ENCODE measurements at regions not wholly inside any gene's neighbourhood (a gene's known extent, or its start where the extent isn't known, plus 50 kb on each side); places are given as distances from the start of the nearest gene placed in this dataset.
A peak's percentile ranks its signal among the peaks of the same experiment; 100 is the strongest.

GRCh38 chr6:145531032-145531431 lies 204.3 kb downstream of the EPM2A start:
- DNase-seq (ENCODE audit: low spot score) = peak; percentile 39
- peaks cover 36% of the 10 kb centered on the region for H3K4me1 ChIP-seq (ENCODE audit: insufficient read depth)

More at GRCh38 chr6:145531032-145531431, 204.3 kb downstream of the EPM2A start:
- Mint-ChIP-seq H3K9me3 (no peaks in the 10 kb centered on the region), H3K4me1 (peaks cover 15% of the 10 kb centered on the region; the same call in 2 of the 3 replicates), H3K27ac (no peak overlapping the region), H3K36me3 (ENCODE audit: low read depth) (no peaks in the 10 kb centered on the region), H3K27me3 (ENCODE audit: insufficient read depth, low read depth, poor library complexity) (peaks cover 52% of the 10 kb centered on the region), H3K4me3 (no peak overlapping the region)
- no peaks in the 10 kb centered on the region for H3K9me2 ChIP-seq (ENCODE audit: insufficient read depth)
- H3F3A ChIP-seq (replicated peaks; ENCODE audit: low read depth) = no peaks in the 10 kb centered on the region
- H3K27ac ChIP-seq (ENCODE audit: low read depth) = no peak overlapping the region
- H3K79me2 ChIP-seq (replicated peaks; ENCODE audit: insufficient read depth) = no peaks in the 10 kb centered on the region
- H3K36me3 ChIP-seq (ENCODE audit: insufficient read depth) = no peaks in the 10 kb centered on the region
- no peak overlapping the region for H2AFZ ChIP-seq
- no peak overlapping the region for H3K4me3 ChIP-seq
- peaks cover 100% of the 10 kb centered on the region for H3K27me3 ChIP-seq (ENCODE audit: insufficient read depth)
- peak overlapping the region; percentile 68; the same call in 1 of the 2 replicates for H3K4me2 ChIP-seq
- H4K20me1 ChIP-seq (replicated peaks; ENCODE audit: insufficient read depth) = peaks cover 13% of the 10 kb centered on the region
- TF ChIP-seq STAT1 (IDR thresholded peaks at IDR 0.05; ENCODE audit: unreplicated experiment) = no peak
- TF ChIP-seq, protein P1, sequence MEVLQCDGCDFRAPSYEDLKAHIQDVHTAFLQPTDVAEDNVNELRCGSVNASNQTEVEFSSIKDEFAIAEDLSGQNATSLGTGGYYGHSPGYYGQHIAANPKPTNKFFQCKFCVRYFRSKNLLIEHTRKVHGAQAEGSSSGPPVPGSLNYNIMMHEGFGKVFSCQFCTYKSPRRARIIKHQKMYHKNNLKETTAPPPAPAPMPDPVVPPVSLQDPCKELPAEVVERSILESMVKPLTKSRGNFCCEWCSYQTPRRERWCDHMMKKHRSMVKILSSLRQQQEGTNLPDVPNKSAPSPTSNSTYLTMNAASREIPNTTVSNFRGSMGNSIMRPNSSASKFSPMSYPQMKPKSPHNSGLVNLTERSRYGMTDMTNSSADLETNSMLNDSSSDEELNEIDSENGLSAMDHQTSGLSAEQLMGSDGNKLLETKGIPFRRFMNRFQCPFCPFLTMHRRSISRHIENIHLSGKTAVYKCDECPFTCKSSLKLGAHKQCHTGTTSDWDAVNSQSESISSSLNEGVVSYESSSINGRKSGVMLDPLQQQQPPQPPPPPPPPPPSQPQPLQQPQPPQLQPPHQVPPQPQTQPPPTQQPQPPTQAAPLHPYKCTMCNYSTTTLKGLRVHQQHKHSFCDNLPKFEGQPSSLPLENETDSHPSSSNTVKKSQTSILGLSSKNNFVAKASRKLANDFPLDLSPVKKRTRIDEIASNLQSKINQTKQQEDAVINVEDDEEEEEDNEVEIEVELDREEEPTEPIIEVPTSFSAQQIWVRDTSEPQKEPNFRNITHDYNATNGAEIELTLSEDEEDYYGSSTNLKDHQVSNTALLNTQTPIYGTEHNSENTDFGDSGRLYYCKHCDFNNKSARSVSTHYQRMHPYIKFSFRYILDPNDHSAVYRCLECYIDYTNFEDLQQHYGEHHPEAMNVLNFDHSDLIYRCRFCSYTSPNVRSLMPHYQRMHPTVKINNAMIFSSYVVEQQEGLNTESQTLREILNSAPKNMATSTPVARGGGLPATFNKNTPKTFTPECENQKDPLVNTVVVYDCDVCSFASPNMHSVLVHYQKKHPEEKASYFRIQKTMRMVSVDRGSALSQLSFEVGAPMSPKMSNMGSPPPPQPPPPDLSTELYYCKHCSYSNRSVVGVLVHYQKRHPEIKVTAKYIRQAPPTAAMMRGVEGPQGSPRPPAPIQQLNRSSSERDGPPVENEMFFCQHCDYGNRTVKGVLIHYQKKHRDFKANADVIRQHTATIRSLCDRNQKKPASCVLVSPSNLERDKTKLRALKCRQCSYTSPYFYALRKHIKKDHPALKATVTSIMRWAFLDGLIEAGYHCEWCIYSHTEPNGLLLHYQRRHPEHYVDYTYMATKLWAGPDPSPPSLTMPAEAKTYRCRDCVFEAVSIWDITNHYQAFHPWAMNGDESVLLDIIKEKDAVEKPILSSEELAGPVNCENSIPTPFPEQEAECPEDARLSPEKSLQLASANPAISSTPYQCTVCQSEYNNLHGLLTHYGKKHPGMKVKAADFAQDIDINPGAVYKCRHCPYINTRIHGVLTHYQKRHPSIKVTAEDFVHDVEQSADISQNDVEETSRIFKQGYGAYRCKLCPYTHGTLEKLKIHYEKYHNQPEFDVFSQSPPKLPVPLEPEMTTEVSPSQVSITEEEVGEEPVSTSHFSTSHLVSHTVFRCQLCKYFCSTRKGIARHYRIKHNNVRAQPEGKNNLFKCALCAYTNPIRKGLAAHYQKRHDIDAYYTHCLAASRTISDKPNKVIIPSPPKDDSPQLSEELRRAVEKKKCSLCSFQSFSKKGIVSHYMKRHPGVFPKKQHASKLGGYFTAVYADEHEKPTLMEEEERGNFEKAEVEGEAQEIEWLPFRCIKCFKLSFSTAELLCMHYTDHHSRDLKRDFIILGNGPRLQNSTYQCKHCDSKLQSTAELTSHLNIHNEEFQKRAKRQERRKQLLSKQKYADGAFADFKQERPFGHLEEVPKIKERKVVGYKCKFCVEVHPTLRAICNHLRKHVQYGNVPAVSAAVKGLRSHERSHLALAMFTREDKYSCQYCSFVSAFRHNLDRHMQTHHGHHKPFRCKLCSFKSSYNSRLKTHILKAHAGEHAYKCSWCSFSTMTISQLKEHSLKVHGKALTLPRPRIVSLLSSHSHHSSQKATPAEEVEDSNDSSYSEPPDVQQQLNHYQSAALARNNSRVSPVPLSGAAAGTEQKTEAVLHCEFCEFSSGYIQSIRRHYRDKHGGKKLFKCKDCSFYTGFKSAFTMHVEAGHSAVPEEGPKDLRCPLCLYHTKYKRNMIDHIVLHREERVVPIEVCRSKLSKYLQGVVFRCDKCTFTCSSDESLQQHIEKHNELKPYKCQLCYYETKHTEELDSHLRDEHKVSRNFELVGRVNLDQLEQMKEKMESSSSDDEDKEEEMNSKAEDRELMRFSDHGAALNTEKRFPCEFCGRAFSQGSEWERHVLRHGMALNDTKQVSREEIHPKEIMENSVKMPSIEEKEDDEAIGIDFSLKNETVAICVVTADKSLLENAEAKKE (CRISPR knock-in tag; IDR thresholded peaks at IDR 0.05) = no peak
- TF ChIP-seq NANOG (IDR thresholded peaks at IDR 0.05; ENCODE audit: borderline replicate concordance) = peak; percentile 97
- no peak for TF ChIP-seq EZH2phosphoT487 (IDR thresholded peaks at IDR 0.05; ENCODE audit: unreplicated experiment)
- TF ChIP-seq ZNF114 (CRISPR knock-in tag; IDR thresholded peaks at IDR 0.05) = no peak
- ATAC-seq = peak; percentile 49

Measured in GM23338 (cell line).